IMR-90 (cell line): ENCODE measurements at regions not wholly inside any gene's neighbourhood (a gene's known extent, or its start where the extent isn't known, plus 50 kb on each side); places are given as distances from the start of the nearest gene placed in this dataset.

Experiments used
- ATAC-seq: fragments of 200-7000 bp; cut with Tn5 transposase; 2 replicates; pipeline ENCODE4 v1.9.1; 2020; ENCODE audit warnings: low read depth, mild to moderate bottlenecking, moderate library complexity
- BruUV-seq: library from RNA; stranded (reverse); fragments of 400-500 nt; replicated peaks from 2 replicates; lab custom pipeline; 2021; lab: Mats Ljungman, UMichigan
- CTCF ChIA-PET: fragments of 300-600 bp; formaldehyde crosslinking; extraction: SDS; loops from one replicate; lab custom pipeline; 2021; ENCODE audit warnings: antibody characterized with exemption; lab: Yijun Ruan, JAX
- POLR2A ChIA-PET: fragments of 300-600 bp; sonication (Branson Sonifier 250); formaldehyde crosslinking; loops from one replicate; lab custom pipeline; 2022; ENCODE audit warnings: antibody characterized with exemption; ENCODE audit not compliant: unreplicated experiment; lab: Charles Lee
- DNase-seq: peaks from one replicate; pipeline ENCODE4 v3.0.0; 2013
- H2AFZ ChIP-seq: replicated peaks from 2 replicates; pipeline ENCODE3; 2013; ENCODE audit warnings: low read length, mild to moderate bottlenecking; ENCODE audit not compliant: poor library complexity
- H2AK5ac ChIP-seq: 2 replicates; pipeline ENCODE4 v1.6.1; 2013; ENCODE audit warnings: low read depth, low read length, inconsistent platforms
- H2AK9ac ChIP-seq: replicated peaks from 2 replicates; pipeline ENCODE3; 2013; ENCODE audit warnings: mild to moderate bottlenecking, low read depth, low read length, moderate library complexity; ENCODE audit not compliant: poor library complexity
- H2BK120ac ChIP-seq: 2 replicates; pipeline ENCODE4 v1.6.1; 2013; ENCODE audit warnings: low read depth, low read length, inconsistent platforms
- H2BK15ac ChIP-seq: 3 replicates; pipeline ENCODE4 v1.6.1; 2013; ENCODE audit warnings: low read depth, low read length, inconsistent platforms
- H2BK20ac ChIP-seq: 2 replicates; pipeline ENCODE4 v1.6.1; 2013; ENCODE audit warnings: low read depth, mild to moderate bottlenecking, inconsistent platforms, low read length, moderate library complexity
- H2BK5ac ChIP-seq: 2 replicates; pipeline ENCODE4 v1.6.1; 2013; ENCODE audit warnings: mild to moderate bottlenecking, low read depth, low read length, inconsistent platforms; ENCODE audit not compliant: poor library complexity, severe bottlenecking
- H3K14ac ChIP-seq: replicated peaks from 2 replicates; pipeline ENCODE4 v1.6.1; 2013; ENCODE audit warnings: low read depth, low read length, inconsistent platforms
- H3K18ac ChIP-seq: 2 replicates; pipeline ENCODE4 v1.6.1; 2013; ENCODE audit warnings: low read depth, low read length, control low read depth
- H3K23ac ChIP-seq: 2 replicates; pipeline ENCODE4 v1.6.1; 2013; ENCODE audit warnings: low read depth, low read length, inconsistent platforms
- H3K27ac ChIP-seq: 2 replicates; pipeline ENCODE4 v1.5.1; 2013; ENCODE audit warnings: mild to moderate bottlenecking, control low read depth, low read length; ENCODE audit not compliant: insufficient read depth
- H3K27me3 ChIP-seq: 2 replicates; pipeline ENCODE4 v1.6.1; 2013; ENCODE audit warnings: low read length; ENCODE audit not compliant: control insufficient read depth, insufficient read depth
- H3K36me3 ChIP-seq: 2 replicates; pipeline ENCODE4 v1.6.1; 2013; ENCODE audit warnings: low read length, mixed read lengths; ENCODE audit not compliant: control insufficient read depth, insufficient read depth
- H3K4ac ChIP-seq: 2 replicates; pipeline ENCODE4 v1.6.1; 2013; ENCODE audit warnings: low read depth, low read length, inconsistent platforms
- H3K4me1 ChIP-seq: 2 replicates; pipeline ENCODE4 v1.6.1; 2013; ENCODE audit warnings: low read length, mixed read lengths; ENCODE audit not compliant: control insufficient read depth, insufficient read depth
- H3K4me2 ChIP-seq: 2 replicates; pipeline ENCODE4 v1.6.1; 2013; ENCODE audit warnings: low read depth, mild to moderate bottlenecking, control low read depth, low read length, moderate library complexity
- H3K4me3 ChIP-seq: 2 replicates; pipeline ENCODE4 v1.5.1; 2013; ENCODE audit warnings: low read depth, mild to moderate bottlenecking, control low read depth, low read length, moderate library complexity; ENCODE audit not compliant: insufficient read depth
- H3K56ac ChIP-seq: 2 replicates; pipeline ENCODE4 v1.6.1; 2013; ENCODE audit warnings: low read length, inconsistent platforms; ENCODE audit not compliant: insufficient read depth; ENCODE audit errors: extremely low read depth
- H3K79me1 ChIP-seq, 2 experiments: 2 replicates each; pipeline ENCODE4 v1.6.1; 2013; ENCODE audit warnings: low read length in 2 of 2, inconsistent platforms in 1 of 2, low read depth in 1 of 2
- H3K9ac ChIP-seq: 2 replicates; pipeline ENCODE4 v1.6.1; 2013; ENCODE audit warnings: low read depth, low read length, control low read depth
- H3K9me1 ChIP-seq: 2 replicates; pipeline ENCODE4 v1.6.1; 2013; ENCODE audit warnings: low read length, inconsistent platforms; ENCODE audit not compliant: insufficient read depth
- H3K9me3 ChIP-seq: 2 replicates; pipeline ENCODE4 v1.6.1; 2013; ENCODE audit warnings: low read length; ENCODE audit not compliant: control insufficient read depth, insufficient read depth
- H4K20me1 ChIP-seq: 2 replicates; pipeline ENCODE4 v1.6.1; 2013; ENCODE audit warnings: low read length, inconsistent platforms; ENCODE audit not compliant: insufficient read depth
- H4K5ac ChIP-seq: 2 replicates; pipeline ENCODE4 v1.6.1; 2013; ENCODE audit warnings: mild to moderate bottlenecking, low read depth, low read length, control low read depth
- H4K8ac ChIP-seq, 2 experiments: 2 replicates each; pipeline ENCODE4 v1.6.1; 2013; ENCODE audit warnings: low read depth in 2 of 2, low read length in 2 of 2, control low read depth in 1 of 2, inconsistent platforms in 1 of 2
- H4K91ac ChIP-seq: 2 replicates; pipeline ENCODE4 v1.6.1; 2013; ENCODE audit warnings: low read depth, low read length, inconsistent platforms; ENCODE audit not compliant: insufficient read depth
- BHLHE40 ChIP-seq: fragments of 150-350 bp; IDR thresholded peaks from 2 replicates; pipeline ENCODE4 v1.6.1; 2016; ENCODE audit warnings: mild to moderate bottlenecking, low read depth, low read length
- CEBPB ChIP-seq: IDR thresholded peaks from 2 replicates; pipeline ENCODE4 v1.6.1; 2012; ENCODE audit warnings: low read depth, low read length, improper control_type of control experiment
- CHD1 ChIP-seq: IDR thresholded peaks from 2 replicates; pipeline ENCODE4 v1.6.1; 2012; ENCODE audit warnings: low read depth, low read length, improper control_type of control experiment
- CTCF ChIP-seq: conservative IDR thresholded peaks from 2 replicates; pipeline ENCODE4 v1.5.1; 2012; ENCODE audit warnings: mild to moderate bottlenecking, low read depth, low read length, improper control_type of control experiment
- ELK1 ChIP-seq: fragments of 150-350 bp; IDR thresholded peaks from 2 replicates; pipeline ENCODE4 v1.6.1; 2016; ENCODE audit warnings: low read depth, mild to moderate bottlenecking, low read length, moderate library complexity, borderline replicate concordance
- MAFK ChIP-seq: IDR thresholded peaks from 2 replicates; pipeline ENCODE4 v1.6.1; 2012; ENCODE audit warnings: low read depth, low read length, improper control_type of control experiment
- MAZ ChIP-seq: IDR thresholded peaks from 2 replicates; pipeline ENCODE4 v1.6.1; 2012; ENCODE audit warnings: low read depth, mild to moderate bottlenecking, low read length, improper control_type of control experiment, moderate library complexity, borderline replicate concordance
- POLR2A ChIP-seq: IDR thresholded peaks from 2 replicates; pipeline ENCODE4 v1.6.1; 2012; ENCODE audit warnings: mild to moderate bottlenecking, low read depth, low read length
- RAD21 ChIP-seq: IDR thresholded peaks from 2 replicates; pipeline ENCODE4 v1.6.1; 2012; ENCODE audit warnings: low read length, improper control_type of control experiment
- RCOR1 ChIP-seq: IDR thresholded peaks from 2 replicates; pipeline ENCODE4 v1.6.1; 2012; ENCODE audit warnings: mild to moderate bottlenecking, low read length, improper control_type of control experiment; ENCODE audit not compliant: insufficient replicate concordance
- RFX5 ChIP-seq: IDR thresholded peaks from 2 replicates; pipeline ENCODE4 v1.8.0; 2012; ENCODE audit warnings: low read depth, mild to moderate bottlenecking, low read length, moderate library complexity
- WGBS, 2 experiments: methylation state at CpG; one replicate each; pipeline versions ENCODE4 v1.1.5 to v1.1.7; 2013; ENCODE audit warnings: missing lambda C conversion rate in 2 of 2; ENCODE audit not compliant: insufficient read length in 1 of 2; ENCODE audit errors: extremely low coverage in 2 of 2; 5-methylcytosine and 5-hydroxymethylcytosine counted together
- dilution Hi-C: fragments of 300-500 bp; cut with HindIII; formaldehyde crosslinking; loops from one replicate; pipeline ENCODE4 v1.14.3; 2018; ENCODE audit warnings: low sequenced_read_pairs; ENCODE audit not compliant: unreplicated experiment
- in situ Hi-C: fragments of 300-500 bp; cut with MboI; formaldehyde crosslinking; loops from 3 replicates; pipeline ENCODE4 v1.14.3; 2019; ENCODE audit warnings: low sequenced_read_pairs, inconsistent platforms, mixed read lengths
- intact Hi-C: fragments of 100-400 bp; cut with micrococcal nuclease; formaldehyde crosslinking; loops from 2 replicates; pipeline ENCODE4 v1.10.0; 2022
- TF ChIP-seq, protein P1 (sequence below): fragments of 150-350 bp; IDR thresholded peaks from 2 replicates; pipeline ENCODE4 v1.6.1; 2017; ENCODE audit warnings: mild to moderate bottlenecking, antibody characterized with exemption, low read length, low read depth

DNA sequence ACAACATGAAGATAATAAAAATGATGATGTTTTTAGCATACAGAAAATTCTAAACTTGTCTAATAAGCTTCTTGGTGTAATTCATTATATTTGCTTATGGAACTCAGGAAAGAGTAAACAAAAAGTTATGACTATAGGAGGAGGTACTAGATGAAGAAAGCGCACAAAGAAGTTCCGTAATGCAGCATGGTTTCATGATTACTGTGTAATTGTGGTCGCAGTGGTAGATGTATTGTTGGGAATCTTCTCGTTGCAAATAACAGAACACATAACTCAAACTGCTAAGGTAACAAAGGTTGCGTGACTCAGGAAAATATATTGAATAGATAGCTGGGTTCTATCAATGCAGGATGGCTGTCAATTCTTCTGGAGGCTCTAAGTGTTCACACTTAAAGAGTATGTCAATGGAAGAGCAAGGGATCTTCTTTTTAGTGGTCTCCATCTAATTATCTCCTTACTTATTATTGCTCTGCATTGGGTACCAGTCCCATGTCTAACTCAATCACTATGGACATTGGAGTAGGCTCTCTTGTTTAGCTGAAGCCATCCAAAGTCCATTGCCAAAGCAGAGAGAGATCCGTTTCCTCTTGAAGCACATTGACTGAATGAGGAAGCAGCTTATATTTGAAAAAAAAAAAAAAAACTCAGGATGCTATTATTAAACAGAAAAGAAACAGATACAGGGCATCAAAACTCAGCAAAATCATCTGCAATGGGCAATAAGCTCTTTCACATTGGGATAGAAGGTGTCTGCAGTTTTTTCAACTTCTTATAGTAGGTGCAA, 283.4 kb upstream of the ATP2B1 start:
- Histone ChIP-seq H3K27ac (no peak overlapping the region), H4K91ac (no peak overlapping the region), H2BK20ac (no peak overlapping the region), H4K20me1 (no peaks in the 10 kb centered on the region), H2BK120ac (no peak overlapping the region), H3K36me3 (no peaks in the 10 kb centered on the region), H3K56ac (no peak overlapping the region), H2AK9ac (no peak overlapping the region), H3K9ac (no peak overlapping the region), H3K23ac (no peak overlapping the region), H3K14ac (no peak overlapping the region), H3K79me1 (no peaks in the 10 kb centered on the region), H3K9me3 (no peaks in the 10 kb centered on the region), H3K4me3 (no peak overlapping the region), H4K8ac (no peak overlapping the region), H3K9me1 (peaks cover 2% of the 10 kb centered on the region; the same call in 1 of the 2 replicates), H3K27me3 (no peaks in the 10 kb centered on the region), H2BK5ac (no peak overlapping the region), H3K4me2 (no peak overlapping the region), H3K18ac (no peak overlapping the region), H2BK15ac (no peak overlapping the region), H4K5ac (no peak overlapping the region), H2AFZ (no peak overlapping the region), H3K4ac (no peak overlapping the region), H3K4me1 (peaks cover 2% of the 10 kb centered on the region), H2AK5ac (no peak overlapping the region)
- intact Hi-C loops, result no loop called here
- DNase-seq (no peak), ATAC-seq (no peak)
- ChIA-PET CTCF (interaction anchor here (0.7 kb wide), 1 partner anchor 597 kb away, joined by 11 read pairs; no protein-coding TSS in a partner anchor), POLR2A (interaction anchor here (0.6 kb wide), 2 partner anchors 47 to 220 kb away, joined by 7 to 8 read pairs; no protein-coding TSS in a partner anchor)
- TF ChIP-seq RCOR1 (no peak), CEBPB (no peak), BHLHE40 (no peak), MAZ (no peak), MAFK (no peak), RFX5 (no peak), CHD1 (no peak), ELK1 (no peak), RAD21 (no peak), POLR2A (no peak), CTCF (no peak)
- TF ChIP-seq, protein P1, sequence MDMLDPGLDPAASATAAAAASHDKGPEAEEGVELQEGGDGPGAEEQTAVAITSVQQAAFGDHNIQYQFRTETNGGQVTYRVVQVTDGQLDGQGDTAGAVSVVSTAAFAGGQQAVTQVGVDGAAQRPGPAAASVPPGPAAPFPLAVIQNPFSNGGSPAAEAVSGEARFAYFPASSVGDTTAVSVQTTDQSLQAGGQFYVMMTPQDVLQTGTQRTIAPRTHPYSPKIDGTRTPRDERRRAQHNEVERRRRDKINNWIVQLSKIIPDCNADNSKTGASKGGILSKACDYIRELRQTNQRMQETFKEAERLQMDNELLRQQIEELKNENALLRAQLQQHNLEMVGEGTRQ, result no peak
- WGBS, 2 experiments, result 100% methylated on average over 3 of the region's 6 CpGs; no CpG with 5 or more reads in 1 of the 2 experiments
- in situ Hi-C loops, result no loop called here
- no TSS peak for BruUV-seq
- dilution Hi-C loops, result no loop called here
